ENCODE measurements at regions not wholly inside any gene's neighbourhood (a gene's known extent, or its start where the extent isn't known, plus 50 kb on each side); places are given as distances from the start of the nearest gene placed in this dataset.
"Not testable (repeated sequence)": the region's sequence is repeated elsewhere in the genome, so short reads cannot be mapped to it uniquely, and the experiment has no call there.

GRCh38 chr9:101832486-101832885 is 94.0 kb upstream of the GRIN3A start:
- Histone ChIP-seq H3K27ac (ENCODE audit: low read length) (no peak overlapping the region), H3K4me3 (ENCODE audit: low read length) (no peak overlapping the region), H3K79me2 (replicated peaks; ENCODE audit: insufficient read depth, low read length) (no peaks in the 10 kb centered on the region), H3K27me3 (ENCODE audit: insufficient read depth, low read depth, low read length) (no peaks in the 10 kb centered on the region), H3F3A (ENCODE audit: insufficient read depth, low read length, poor library complexity, severe bottlenecking) (no peaks in the 10 kb centered on the region), H4K20me1 (ENCODE audit: insufficient read depth) (no peaks in the 10 kb centered on the region), H3K9me3 (ENCODE audit: low read length) (no peaks in the 10 kb centered on the region), H3K4me2 (ENCODE audit: low read length) (no peak overlapping the region), H3K36me3 (ENCODE audit: insufficient read depth, low read length) (no peaks in the 10 kb centered on the region), H3K9me2 (ENCODE audit: insufficient read depth, low read length) (no peaks in the 10 kb centered on the region), H2AFZ (ENCODE audit: low read depth, low read length) (no peak overlapping the region), H3K9ac (ENCODE audit: low read length) (no peak overlapping the region)
- peak; percentile 21 for TF ChIP-seq POLR2AphosphoS5 (IDR thresholded peaks at IDR 0.05)
- no peak for TF ChIP-seq RAD21 (conservative IDR thresholded peaks at IDR 0.05)

GRCh38 chr9:101821450-101821849 is 83.0 kb upstream of the GRIN3A start:
- not testable (repeated sequence) for H3K9ac ChIP-seq (ENCODE audit: low read length); H3K79me2 ChIP-seq (replicated peaks; ENCODE audit: insufficient read depth, low read length); H3K4me2 ChIP-seq (ENCODE audit: low read length); H3K9me2 ChIP-seq (ENCODE audit: insufficient read depth, low read length); H3K36me3 ChIP-seq (ENCODE audit: insufficient read depth, low read length); H3K27me3 ChIP-seq (ENCODE audit: insufficient read depth, low read depth, low read length); H2AFZ ChIP-seq (ENCODE audit: low read depth, low read length); H4K20me1 ChIP-seq (ENCODE audit: insufficient read depth); H3K9me3 ChIP-seq (ENCODE audit: low read length); H3K4me3 ChIP-seq (ENCODE audit: low read length); H3K27ac ChIP-seq (ENCODE audit: low read length); H3F3A ChIP-seq (ENCODE audit: insufficient read depth, low read length, poor library complexity, severe bottlenecking)

- H3K27me3 ChIP-seq (ENCODE audit: insufficient read depth, low read depth, low read length); H3K79me2 ChIP-seq (replicated peaks; ENCODE audit: insufficient read depth, low read length); H3K9me3 ChIP-seq (ENCODE audit: low read length); H3K36me3 ChIP-seq (ENCODE audit: insufficient read depth, low read length); H4K20me1 ChIP-seq (ENCODE audit: insufficient read depth); H3K4me3 ChIP-seq (ENCODE audit: low read length); H3K27ac ChIP-seq (ENCODE audit: low read length); H3K4me2 ChIP-seq (ENCODE audit: low read length); H3F3A ChIP-seq (ENCODE audit: insufficient read depth, low read length, poor library complexity, severe bottlenecking); H3K9me2 ChIP-seq (ENCODE audit: insufficient read depth, low read length); H3K9ac ChIP-seq (ENCODE audit: low read length); H2AFZ ChIP-seq (ENCODE audit: low read depth, low read length): not testable (repeated sequence)
Observed at GRCh38 chr9:101820983-101821382, 82.5 kb upstream of the GRIN3A start.

GRCh38 chr9:101814064-101814463 is 75.6 kb upstream of the GRIN3A start:
- Histone ChIP-seq H3K9me3 (ENCODE audit: low read length) (no peaks in the 10 kb centered on the region), H3K79me2 (replicated peaks; ENCODE audit: insufficient read depth, low read length) (no peaks in the 10 kb centered on the region), H3K27me3 (ENCODE audit: insufficient read depth, low read depth, low read length) (no peaks in the 10 kb centered on the region), H3F3A (ENCODE audit: insufficient read depth, low read length, poor library complexity, severe bottlenecking) (no peaks in the 10 kb centered on the region), H3K36me3 (ENCODE audit: insufficient read depth, low read length) (no peaks in the 10 kb centered on the region), H3K27ac (ENCODE audit: low read length) (no peak overlapping the region), H3K9ac (ENCODE audit: low read length) (no peak overlapping the region), H3K9me2 (ENCODE audit: insufficient read depth, low read length) (no peaks in the 10 kb centered on the region), H3K4me2 (ENCODE audit: low read length) (no peak overlapping the region), H3K4me3 (ENCODE audit: low read length) (no peak overlapping the region), H4K20me1 (ENCODE audit: insufficient read depth) (no peaks in the 10 kb centered on the region), H2AFZ (ENCODE audit: low read depth, low read length) (no peak overlapping the region)
- TF ChIP-seq EP300 (conservative IDR thresholded peaks at IDR 0.05; ENCODE audit: poor library complexity, severe bottlenecking) (no peak), MXI1 (conservative IDR thresholded peaks at IDR 0.05; ENCODE audit: poor library complexity, severe bottlenecking) (no peak), TAF1 (IDR thresholded peaks at IDR 0.05; ENCODE audit: low read depth) (no peak), CTCF (IDR thresholded peaks at IDR 0.05; ENCODE audit: poor library complexity, severe bottlenecking) (no peak), RAD21 (conservative IDR thresholded peaks at IDR 0.05) (no peak), POLR2AphosphoS5 (IDR thresholded peaks at IDR 0.05) (no peak), EZH2 (IDR thresholded peaks at IDR 0.05; ENCODE audit: borderline replicate concordance, insufficient read depth, low read length, poor library complexity, severe bottlenecking) (no peak), SMC3 (conservative IDR thresholded peaks at IDR 0.05; ENCODE audit: poor library complexity) (no peak), REST (IDR thresholded peaks at IDR 0.05; ENCODE audit: borderline replicate concordance) (no peak)

- H4K20me1 ChIP-seq (ENCODE audit: insufficient read depth); H2AFZ ChIP-seq (ENCODE audit: low read depth, low read length); H3K4me2 ChIP-seq (ENCODE audit: low read length); H3K4me3 ChIP-seq (ENCODE audit: low read length); H3K9me3 ChIP-seq (ENCODE audit: low read length); H3K79me2 ChIP-seq (replicated peaks; ENCODE audit: insufficient read depth, low read length); H3K9ac ChIP-seq (ENCODE audit: low read length); H3K27me3 ChIP-seq (ENCODE audit: insufficient read depth, low read depth, low read length); H3F3A ChIP-seq (ENCODE audit: insufficient read depth, low read length, poor library complexity, severe bottlenecking); H3K9me2 ChIP-seq (ENCODE audit: insufficient read depth, low read length); H3K36me3 ChIP-seq (ENCODE audit: insufficient read depth, low read length); H3K27ac ChIP-seq (ENCODE audit: low read length): not testable (repeated sequence)
Observed at GRCh38 chr9:101807879-101808278, 69.4 kb upstream of the GRIN3A start.

Data from neural cell (in vitro differentiated cells).